GM12878 (cell line): ENCODE measurements at regions not wholly inside any gene's neighbourhood (a gene's known extent, or its start where the extent isn't known, plus 50 kb on each side); places are given as distances from the start of the nearest gene placed in this dataset.

ENCODE experiments used
- MTA3 ChIP-seq: IDR thresholded peaks from 2 replicates; pipeline ENCODE4 v1.6.1; 2012; ENCODE audit warnings: low read length, inconsistent platforms, borderline replicate concordance
- POLR2A ChIP-seq: IDR thresholded peaks from 2 replicates; pipeline ENCODE4 v1.6.1; 2011; ENCODE audit warnings: low read depth, mild to moderate bottlenecking, low read length
- POLR2AphosphoS5 ChIP-seq: IDR thresholded peaks from 2 replicates; pipeline ENCODE4 v1.6.1; 2011; ENCODE audit warnings: mild to moderate bottlenecking, low read length, inconsistent platforms
- RFX5 ChIP-seq: IDR thresholded peaks from 2 replicates; pipeline ENCODE4 v1.6.1; 2011; ENCODE audit warnings: low read depth, low read length, improper control_type of control experiment
- TAF1 ChIP-seq: IDR thresholded peaks from 2 replicates; pipeline ENCODE4 v1.6.1; 2011; ENCODE audit warnings: mild to moderate bottlenecking, low read depth, low read length, borderline replicate concordance
- TF ChIP-seq, protein P1 (sequence below), 3 experiments: IDR thresholded peaks in 2 of 3; conservative IDR thresholded peaks in 1 of 3; 2 replicates each; pipeline ENCODE4 v1.5.1; 2011; ENCODE audit warnings: low read depth in 3 of 3, low read length in 3 of 3, mild to moderate bottlenecking in 3 of 3, control low read depth in 2 of 3, moderate library complexity in 2 of 3, inconsistent platforms in 1 of 3, mixed read lengths in 1 of 3; ENCODE audit not compliant: control insufficient read depth in 2 of 3, insufficient read depth in 1 of 3; ENCODE audit errors: extremely low read depth in 1 of 3

DNA sequence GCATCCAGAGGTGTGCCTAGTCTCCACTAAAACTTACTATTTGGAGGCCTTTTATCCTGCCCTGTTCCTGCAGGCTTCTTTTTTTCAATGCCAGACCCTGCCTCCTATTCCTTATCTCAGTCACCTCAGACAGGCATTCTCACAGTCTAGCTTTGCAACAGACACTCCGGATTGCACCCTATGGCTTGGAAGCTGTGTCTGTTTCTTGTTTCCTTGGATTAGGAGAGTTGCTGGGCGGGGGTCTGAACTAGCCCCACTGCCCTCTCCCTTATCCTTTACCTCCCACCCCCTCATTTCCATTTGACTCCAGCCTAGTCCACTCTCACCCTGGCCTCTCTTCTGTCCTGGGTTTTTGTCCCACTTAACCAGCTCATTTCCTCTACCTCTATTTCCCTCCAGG lies 228.1 kb upstream of the CITED2 start:
- no peak for TF ChIP-seq POLR2AphosphoS5
- TF ChIP-seq MTA3: no peak
- TF ChIP-seq RFX5: no peak
- TF ChIP-seq, protein P1, sequence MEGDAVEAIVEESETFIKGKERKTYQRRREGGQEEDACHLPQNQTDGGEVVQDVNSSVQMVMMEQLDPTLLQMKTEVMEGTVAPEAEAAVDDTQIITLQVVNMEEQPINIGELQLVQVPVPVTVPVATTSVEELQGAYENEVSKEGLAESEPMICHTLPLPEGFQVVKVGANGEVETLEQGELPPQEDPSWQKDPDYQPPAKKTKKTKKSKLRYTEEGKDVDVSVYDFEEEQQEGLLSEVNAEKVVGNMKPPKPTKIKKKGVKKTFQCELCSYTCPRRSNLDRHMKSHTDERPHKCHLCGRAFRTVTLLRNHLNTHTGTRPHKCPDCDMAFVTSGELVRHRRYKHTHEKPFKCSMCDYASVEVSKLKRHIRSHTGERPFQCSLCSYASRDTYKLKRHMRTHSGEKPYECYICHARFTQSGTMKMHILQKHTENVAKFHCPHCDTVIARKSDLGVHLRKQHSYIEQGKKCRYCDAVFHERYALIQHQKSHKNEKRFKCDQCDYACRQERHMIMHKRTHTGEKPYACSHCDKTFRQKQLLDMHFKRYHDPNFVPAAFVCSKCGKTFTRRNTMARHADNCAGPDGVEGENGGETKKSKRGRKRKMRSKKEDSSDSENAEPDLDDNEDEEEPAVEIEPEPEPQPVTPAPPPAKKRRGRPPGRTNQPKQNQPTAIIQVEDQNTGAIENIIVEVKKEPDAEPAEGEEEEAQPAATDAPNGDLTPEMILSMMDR (IDR thresholded peaks at IDR 0.05 in 2 of 3, conservative IDR thresholded peaks at IDR 0.05 in 1 of 3; ENCODE audit: control insufficient read depth in 2 of 3, extremely low read depth in 1 of 3, insufficient read depth in 1 of 3, low read depth in 3 of 3, low read length in 3 of 3): no peak
- TF ChIP-seq TAF1: no peak
- TF ChIP-seq POLR2A: no peak
